GM23338 (cell line): ENCODE measurements at regions not wholly inside any gene's neighbourhood (a gene's known extent, or its start where the extent isn't known, plus 50 kb on each side); places are given as distances from the start of the nearest gene placed in this dataset.
"Not testable (repeated sequence)": the region's sequence is repeated elsewhere in the genome, so short reads cannot be mapped to it uniquely, and the experiment has no call there.

ENCODE experiments used
- ATAC-seq: fragments of 200-7000 bp; cut with Tn5 transposase; 3 replicates; pipeline ENCODE4 v1.9.1; 2020
- DNase-seq: peaks from one replicate; pipeline ENCODE4 v3.0.0-alpha.2; 2015; ENCODE audit warnings: low spot score
- H2AFZ ChIP-seq: fragments of 200-600 bp; sonication (generic); 2 replicates; pipeline ENCODE4 v1.8.0; 2016; ENCODE audit warnings: antibody characterized with exemption, mild to moderate bottlenecking, moderate library complexity
- H3F3A ChIP-seq: fragments of 200-600 bp; sonication (generic); replicated peaks from 2 replicates; pipeline ENCODE4 v1.8.0; 2017; ENCODE audit warnings: antibody characterized with exemption, mixed run types, low read depth
- H3K27ac ChIP-seq: fragments of 200-600 bp; sonication (generic); 2 replicates; pipeline ENCODE4 v1.6.1; 2016; ENCODE audit warnings: low read depth
- H3K27me3 ChIP-seq: fragments of 200-600 bp; sonication (generic); 2 replicates; pipeline ENCODE4 v1.8.0; 2016; ENCODE audit warnings: mild to moderate bottlenecking, mixed run types, moderate library complexity; ENCODE audit not compliant: insufficient read depth
- H3K36me3 ChIP-seq: fragments of 200-600 bp; sonication (generic); 2 replicates; pipeline ENCODE4 v1.8.0; 2016; ENCODE audit warnings: mild to moderate bottlenecking; ENCODE audit not compliant: insufficient read depth
- H3K4me1 ChIP-seq: fragments of 200-600 bp; sonication (generic); 2 replicates; pipeline ENCODE4 v1.8.0; 2016; ENCODE audit warnings: mild to moderate bottlenecking, moderate library complexity; ENCODE audit not compliant: insufficient read depth
- H3K4me2 ChIP-seq: fragments of 200-600 bp; sonication (generic); 2 replicates; pipeline ENCODE4 v1.7.1; 2017; ENCODE audit warnings: mixed run types
- H3K4me3 ChIP-seq: fragments of 200-600 bp; sonication (generic); 2 replicates; pipeline ENCODE4 v1.6.1; 2016; ENCODE audit warnings: mixed run types
- H3K79me2 ChIP-seq: fragments of 200-600 bp; sonication (generic); replicated peaks from 2 replicates; pipeline ENCODE4 v1.8.0; 2017; ENCODE audit warnings: mild to moderate bottlenecking; ENCODE audit not compliant: insufficient read depth
- H3K9me2 ChIP-seq: fragments of 200-600 bp; sonication (generic); 2 replicates; pipeline ENCODE4 v1.8.0; 2017; ENCODE audit not compliant: insufficient read depth
- H4K20me1 ChIP-seq: fragments of 200-600 bp; sonication (generic); replicated peaks from 2 replicates; pipeline ENCODE4 v1.8.0; 2017; ENCODE audit warnings: mild to moderate bottlenecking; ENCODE audit not compliant: insufficient read depth
- H3K27ac Mint-ChIP-seq: 2 replicates; pipeline ENCODE4 v1.8.0; 2020; ENCODE audit warnings: inconsistent platforms, mild to moderate bottlenecking, moderate library complexity, mixed read lengths
- H3K27me3 Mint-ChIP-seq: 3 replicates; pipeline ENCODE4 v1.8.0; 2022; ENCODE audit warnings: low read depth, mild to moderate bottlenecking, moderate library complexity, mixed read lengths, inconsistent platforms; ENCODE audit not compliant: insufficient read depth, poor library complexity
- H3K36me3 Mint-ChIP-seq: 3 replicates; pipeline ENCODE4 v1.8.0; 2021; ENCODE audit warnings: low read depth, mild to moderate bottlenecking, inconsistent platforms, moderate library complexity, mixed read lengths
- H3K4me1 Mint-ChIP-seq: 3 replicates; pipeline ENCODE4 v1.8.0; 2020; ENCODE audit warnings: mild to moderate bottlenecking, inconsistent platforms, mixed read lengths
- H3K4me3 Mint-ChIP-seq: 3 replicates; pipeline ENCODE4 v1.8.0; 2021; ENCODE audit warnings: moderate library complexity, mild to moderate bottlenecking, inconsistent platforms, mixed read lengths
- H3K9me3 Mint-ChIP-seq: 3 replicates; pipeline ENCODE4 v1.8.0; 2020; ENCODE audit warnings: moderate library complexity, mild to moderate bottlenecking, inconsistent platforms, mixed read lengths
- CREB1 ChIP-seq: fragments of 250-450 bp; sonication (Bioruptor Pico); IDR thresholded peaks from 2 replicates; pipeline ENCODE4 v1.5.0; 2020; ENCODE audit warnings: low read depth, mild to moderate bottlenecking, moderate library complexity
- CTCF ChIP-seq, 2 experiments: fragments of 200-600 bp in 1 of 2; sonication (generic) in 1 of 2; conservative IDR thresholded peaks; 2 replicates each; pipeline versions ENCODE4 v1.5.1 to v1.6.1; 2016 to 2017; ENCODE audit warnings: antibody characterized with exemption in 2 of 2, low read depth in 2 of 2, mild to moderate bottlenecking in 2 of 2, moderate library complexity in 1 of 2
- JUNB ChIP-seq: IDR thresholded peaks from one replicate; pipeline ENCODE4 v1.6.1; 2016; ENCODE audit warnings: antibody characterized with exemption; ENCODE audit not compliant: unreplicated experiment
- NANOG ChIP-seq: IDR thresholded peaks from 2 replicates; pipeline ENCODE4 v1.6.1; 2016; ENCODE audit warnings: antibody characterized with exemption, borderline replicate concordance
- POLR2AphosphoS5 ChIP-seq: IDR thresholded peaks from 2 replicates; pipeline ENCODE4 v1.6.1; 2016; ENCODE audit warnings: antibody characterized with exemption, low read depth
- ZNF114 ChIP-seq: fragments of 250-450 bp; sonication (Bioruptor Pico); IDR thresholded peaks from 2 replicates; pipeline ENCODE4 v1.5.0; 2020; ENCODE audit warnings: mild to moderate bottlenecking, moderate library complexity
- ZNF331 ChIP-seq: fragments of 250-450 bp; sonication (Bioruptor Pico); IDR thresholded peaks from 2 replicates; pipeline ENCODE4 v1.5.0; 2020; ENCODE audit warnings: low read depth, mild to moderate bottlenecking, moderate library complexity
- ZNF462 ChIP-seq: fragments of 250-450 bp; sonication (Bioruptor Pico); IDR thresholded peaks from 2 replicates; pipeline ENCODE4 v1.5.0; 2020; ENCODE audit warnings: mild to moderate bottlenecking, moderate library complexity
- TF ChIP-seq, protein P1 (sequence below): IDR thresholded peaks from 2 replicates; pipeline ENCODE4 v1.6.1; 2016; ENCODE audit warnings: antibody characterized with exemption
- TF ChIP-seq, protein P2 (sequence below): IDR thresholded peaks from one replicate; pipeline ENCODE4 v1.6.1; 2018; ENCODE audit warnings: antibody characterized with exemption; ENCODE audit not compliant: unreplicated experiment

- not testable (repeated sequence) for H4K20me1 ChIP-seq, H3K27me3 ChIP-seq, H3K27ac ChIP-seq, H3K4me1 Mint-ChIP-seq, ATAC-seq, H3K36me3 ChIP-seq, H3K4me2 ChIP-seq, H3K9me3 Mint-ChIP-seq, H3K27ac Mint-ChIP-seq, H3K79me2 ChIP-seq, H3K36me3 Mint-ChIP-seq, H3K27me3 Mint-ChIP-seq, H3F3A ChIP-seq, H3K9me2 ChIP-seq, H3K4me3 ChIP-seq, H3K4me1 ChIP-seq, H2AFZ ChIP-seq, H3K4me3 Mint-ChIP-seq, DNase-seq
Measured at GRCh38 chr10:3373374-3374027, 200.9 kb upstream of the PITRM1 start.

- H3F3A ChIP-seq, result no peaks in the 10 kb centered on the region
- no peak for ATAC-seq
- no peaks in the 10 kb centered on the region for H4K20me1 ChIP-seq
- H3K27me3 ChIP-seq, result no peaks in the 10 kb centered on the region
- H3K4me2 ChIP-seq, result no peak overlapping the region
- H3K9me3 Mint-ChIP-seq, result peaks cover 7% of the 10 kb centered on the region
- H3K27me3 Mint-ChIP-seq, result peaks cover 4% of the 10 kb centered on the region
- no peak overlapping the region for H3K4me3 ChIP-seq
- H3K4me1 ChIP-seq, result no peaks in the 10 kb centered on the region
- no peak for DNase-seq
- H3K36me3 ChIP-seq, result no peaks in the 10 kb centered on the region
- H3K27ac ChIP-seq, result no peak overlapping the region
- no peak overlapping the region for H2AFZ ChIP-seq
- H3K4me1 Mint-ChIP-seq, result no peaks in the 10 kb centered on the region
- H3K36me3 Mint-ChIP-seq, result 0 out of 3 replicates have a peak, but pooled peaks cover 2% of the 10 kb centered on the region
- H3K27ac Mint-ChIP-seq, result no peak overlapping the region
- H3K9me2 ChIP-seq, result no peaks in the 10 kb centered on the region
- no peak overlapping the region for H3K4me3 Mint-ChIP-seq
- no peaks in the 10 kb centered on the region for H3K79me2 ChIP-seq
- TF ChIP-seq ZNF462 (CRISPR knock-in tag) (no peak), JUNB (no peak), NANOG (no peak), CREB1 (CRISPR knock-in tag) (no peak), ZNF114 (no peak), ZNF331 (CRISPR knock-in tag) (no peak), POLR2AphosphoS5 (no peak), CTCF (conservative IDR thresholded peaks at IDR 0.05; ENCODE audit: low read depth in 2 of 2) (no peak)
- TF ChIP-seq, protein P1, sequence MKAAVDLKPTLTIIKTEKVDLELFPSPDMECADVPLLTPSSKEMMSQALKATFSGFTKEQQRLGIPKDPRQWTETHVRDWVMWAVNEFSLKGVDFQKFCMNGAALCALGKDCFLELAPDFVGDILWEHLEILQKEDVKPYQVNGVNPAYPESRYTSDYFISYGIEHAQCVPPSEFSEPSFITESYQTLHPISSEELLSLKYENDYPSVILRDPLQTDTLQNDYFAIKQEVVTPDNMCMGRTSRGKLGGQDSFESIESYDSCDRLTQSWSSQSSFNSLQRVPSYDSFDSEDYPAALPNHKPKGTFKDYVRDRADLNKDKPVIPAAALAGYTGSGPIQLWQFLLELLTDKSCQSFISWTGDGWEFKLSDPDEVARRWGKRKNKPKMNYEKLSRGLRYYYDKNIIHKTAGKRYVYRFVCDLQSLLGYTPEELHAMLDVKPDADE, result no peak
- TF ChIP-seq, protein P2, sequence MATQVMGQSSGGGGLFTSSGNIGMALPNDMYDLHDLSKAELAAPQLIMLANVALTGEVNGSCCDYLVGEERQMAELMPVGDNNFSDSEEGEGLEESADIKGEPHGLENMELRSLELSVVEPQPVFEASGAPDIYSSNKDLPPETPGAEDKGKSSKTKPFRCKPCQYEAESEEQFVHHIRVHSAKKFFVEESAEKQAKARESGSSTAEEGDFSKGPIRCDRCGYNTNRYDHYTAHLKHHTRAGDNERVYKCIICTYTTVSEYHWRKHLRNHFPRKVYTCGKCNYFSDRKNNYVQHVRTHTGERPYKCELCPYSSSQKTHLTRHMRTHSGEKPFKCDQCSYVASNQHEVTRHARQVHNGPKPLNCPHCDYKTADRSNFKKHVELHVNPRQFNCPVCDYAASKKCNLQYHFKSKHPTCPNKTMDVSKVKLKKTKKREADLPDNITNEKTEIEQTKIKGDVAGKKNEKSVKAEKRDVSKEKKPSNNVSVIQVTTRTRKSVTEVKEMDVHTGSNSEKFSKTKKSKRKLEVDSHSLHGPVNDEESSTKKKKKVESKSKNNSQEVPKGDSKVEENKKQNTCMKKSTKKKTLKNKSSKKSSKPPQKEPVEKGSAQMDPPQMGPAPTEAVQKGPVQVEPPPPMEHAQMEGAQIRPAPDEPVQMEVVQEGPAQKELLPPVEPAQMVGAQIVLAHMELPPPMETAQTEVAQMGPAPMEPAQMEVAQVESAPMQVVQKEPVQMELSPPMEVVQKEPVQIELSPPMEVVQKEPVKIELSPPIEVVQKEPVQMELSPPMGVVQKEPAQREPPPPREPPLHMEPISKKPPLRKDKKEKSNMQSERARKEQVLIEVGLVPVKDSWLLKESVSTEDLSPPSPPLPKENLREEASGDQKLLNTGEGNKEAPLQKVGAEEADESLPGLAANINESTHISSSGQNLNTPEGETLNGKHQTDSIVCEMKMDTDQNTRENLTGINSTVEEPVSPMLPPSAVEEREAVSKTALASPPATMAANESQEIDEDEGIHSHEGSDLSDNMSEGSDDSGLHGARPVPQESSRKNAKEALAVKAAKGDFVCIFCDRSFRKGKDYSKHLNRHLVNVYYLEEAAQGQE, result no peak
Measured at GRCh38 chr10:3372281-3372680, 199.7 kb upstream of the PITRM1 start.
